DMS153 (cell line): ENCODE measurements at regions not wholly inside any gene's neighbourhood (a gene's known extent, or its start where the extent isn't known, plus 50 kb on each side); places are given as distances from the start of the nearest gene placed in this dataset.

Source experiments
- DNase-seq: peaks from one replicate; lab custom pipeline; 2025; lab: John Stamatoyannopoulos, UW

DNA sequence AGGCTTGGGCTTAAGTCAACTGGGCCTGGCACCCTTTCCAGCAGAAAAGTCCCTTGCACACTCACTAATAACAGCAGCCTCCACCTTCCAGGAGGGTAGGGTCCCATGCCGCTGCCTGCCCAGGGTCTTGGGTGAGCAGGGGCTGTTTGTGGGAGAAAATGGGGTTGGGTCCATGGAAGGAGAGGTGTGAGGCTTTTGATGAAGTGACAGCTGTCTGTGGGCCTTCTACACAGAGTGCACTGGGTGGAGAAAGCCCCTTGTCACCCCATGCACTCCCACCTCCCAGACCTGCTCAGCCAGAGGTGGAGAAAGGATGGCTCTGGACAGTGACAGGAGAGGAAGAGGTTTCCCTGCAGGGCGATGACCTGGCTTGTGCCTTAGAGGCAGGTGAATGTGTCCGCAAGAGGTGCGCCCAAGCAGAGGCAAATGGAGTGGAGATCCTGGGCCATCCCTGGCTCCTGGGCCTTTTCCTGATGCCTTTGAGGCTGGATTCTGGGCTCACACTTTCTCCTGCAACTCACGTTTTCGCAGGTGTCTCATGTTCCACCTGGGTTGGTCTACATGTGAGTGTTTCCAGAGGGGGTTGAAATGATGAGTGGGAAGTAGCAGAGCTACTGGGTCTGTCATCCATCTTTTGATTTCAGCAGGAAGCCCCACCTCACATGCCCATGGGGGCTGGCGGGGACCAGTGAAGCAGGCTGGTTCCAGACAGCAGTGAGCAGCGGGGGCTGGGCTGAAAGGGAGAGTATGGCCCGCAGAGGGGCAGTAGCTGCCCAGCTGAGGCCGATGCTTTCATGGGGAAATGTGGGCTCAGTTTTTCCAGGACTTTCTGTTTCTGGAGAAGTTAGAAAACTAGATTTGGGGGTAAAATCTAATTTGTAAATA lies 85.2 kb upstream of the PRR23E start:
- no peak for DNase-seq

DNA sequence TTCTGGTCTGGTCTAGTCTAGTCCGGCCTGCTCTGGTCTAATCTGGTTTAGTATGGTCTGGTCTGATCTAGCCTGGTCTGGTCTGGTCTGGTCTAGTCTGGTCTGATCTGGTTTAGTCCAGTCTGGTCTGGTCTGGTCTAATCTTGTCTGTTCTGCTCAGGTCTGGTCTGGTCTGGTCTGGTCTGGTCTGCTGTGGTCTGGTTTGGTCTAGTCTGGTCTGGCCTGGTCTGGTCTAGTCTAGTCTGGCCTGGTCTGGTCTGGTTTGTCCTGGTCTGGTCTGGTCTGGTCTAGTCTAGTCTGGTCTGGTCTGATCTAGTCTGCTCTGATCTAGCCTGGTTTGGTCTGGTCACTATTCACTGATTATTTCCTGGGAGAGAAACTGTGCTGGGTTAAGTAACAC lies 84.1 kb upstream of the PRR23E start:
- DNase-seq, result no peak

DNA sequence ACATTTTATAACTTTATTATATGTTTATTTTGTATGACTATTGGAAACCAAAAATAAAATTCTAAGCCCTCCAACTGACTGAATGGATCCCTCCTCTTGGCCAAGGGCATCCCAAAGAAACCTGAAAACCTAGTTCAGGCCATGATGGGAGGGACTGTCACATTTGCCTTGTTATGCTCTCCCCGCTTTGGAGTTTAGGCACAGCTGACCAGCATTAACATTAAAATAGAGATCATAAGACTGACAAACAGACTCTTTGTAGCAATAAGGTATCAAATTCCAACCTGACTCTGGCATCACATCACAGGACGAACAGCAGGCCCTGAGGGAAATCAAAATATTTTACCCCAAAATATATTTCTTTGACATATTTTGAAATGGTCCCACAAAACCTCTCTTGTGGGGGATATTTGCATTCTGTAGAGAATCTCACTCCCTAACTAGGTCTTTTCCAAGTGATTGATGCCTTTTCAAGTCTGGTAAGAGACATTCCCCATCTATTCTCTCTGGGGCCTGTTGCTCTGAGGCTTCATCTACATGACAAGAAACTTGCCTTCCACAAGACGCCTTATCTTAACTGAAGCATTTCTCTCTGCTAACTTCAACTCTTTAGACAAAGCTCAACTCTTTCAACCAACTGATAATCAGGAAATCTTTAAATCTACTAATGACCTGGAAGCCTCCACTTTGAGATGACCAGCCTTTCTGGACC lies 81.8 kb upstream of the PRR23E start:
- no peak for DNase-seq

DNA sequence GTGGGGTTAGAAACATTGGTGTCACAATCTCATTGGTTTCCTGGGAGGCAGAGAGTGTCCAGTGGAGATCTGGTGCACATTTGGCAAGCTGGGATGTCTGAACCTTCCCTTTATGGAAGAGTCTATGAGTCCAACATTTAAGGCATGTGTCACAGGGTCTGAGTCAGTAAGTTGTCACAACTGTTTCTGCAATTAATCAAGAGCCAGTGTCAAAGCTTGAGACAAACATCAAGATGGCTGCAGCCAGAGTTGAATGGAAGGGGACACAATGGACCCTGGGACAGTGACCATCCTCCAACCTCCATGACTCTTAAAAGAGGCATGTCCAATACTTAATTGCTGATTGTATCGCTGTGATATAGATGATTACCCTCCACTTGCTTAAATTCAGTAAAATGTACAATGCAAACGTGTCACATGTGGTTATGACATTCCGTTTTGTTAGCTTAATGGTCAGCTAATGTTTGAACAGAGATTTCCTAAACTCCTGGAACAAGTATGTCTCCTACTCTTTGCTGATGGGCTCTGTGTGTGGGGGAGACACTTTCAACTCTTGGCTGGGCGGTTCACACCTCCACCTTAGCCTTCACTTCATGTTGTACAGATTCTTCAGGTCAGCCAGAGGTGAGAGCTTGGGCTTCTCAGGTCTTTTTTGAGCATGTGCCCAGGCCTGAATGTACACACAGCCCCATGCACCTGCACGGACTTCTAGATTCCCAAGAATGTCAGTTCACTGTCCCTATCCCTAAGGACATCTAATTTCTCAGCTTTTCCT lies 79.9 kb upstream of the PRR23E start:
- no peak for DNase-seq

DNA sequence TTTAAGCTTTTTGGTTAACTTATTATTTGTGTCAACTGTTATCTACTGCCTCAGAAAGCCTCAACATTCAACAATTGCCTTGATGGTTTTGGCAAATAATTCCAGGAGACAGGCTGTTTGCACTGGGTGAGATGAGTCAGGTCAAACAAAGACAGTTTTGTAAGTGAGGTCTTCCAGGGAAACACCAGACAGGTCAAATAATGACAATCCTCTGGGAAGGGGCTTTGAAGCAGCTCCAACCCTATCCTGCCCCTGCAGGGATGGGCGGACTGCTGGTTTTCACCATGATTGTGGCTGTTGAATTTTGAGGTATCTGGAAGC lies 79.4 kb upstream of the PRR23E start:
- no peak for DNase-seq

DNA sequence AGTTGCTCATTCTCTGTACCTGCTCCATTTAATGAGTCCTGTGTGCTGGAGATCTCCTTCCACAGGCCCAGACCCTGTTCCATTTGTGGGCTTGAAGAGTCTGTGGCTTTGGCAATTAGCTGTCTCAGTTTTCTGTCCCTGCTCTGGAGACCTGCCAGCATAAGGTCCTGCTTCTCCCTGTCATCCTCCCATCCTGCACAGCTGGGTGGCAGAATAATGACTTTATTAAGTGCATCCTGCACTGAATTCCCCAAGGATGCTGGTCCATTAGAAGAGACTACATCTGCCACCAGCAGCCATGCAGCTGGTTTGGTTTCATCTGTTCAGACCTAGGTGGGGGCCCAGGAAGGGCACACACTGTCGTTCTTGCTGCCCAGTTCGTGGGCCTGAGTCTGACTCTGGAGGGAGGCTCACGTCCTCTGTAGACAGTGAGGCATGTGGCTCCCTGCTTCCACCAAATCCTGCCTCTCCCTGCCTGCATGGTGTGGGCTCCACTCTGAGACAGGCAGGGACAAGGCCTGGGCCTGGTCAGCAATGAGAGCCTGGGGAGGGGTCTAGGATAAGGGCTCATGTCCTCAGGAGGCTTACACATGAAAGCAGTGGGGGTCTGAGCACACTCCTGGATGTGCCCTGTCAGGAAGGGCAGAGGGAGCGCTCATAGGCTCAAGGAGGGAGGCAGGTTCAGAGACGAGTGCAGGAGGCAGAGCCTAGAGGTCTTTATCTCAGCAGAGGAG lies 78.4 kb upstream of the PRR23E start:
- DNase-seq, result peak; percentile 64

DNA sequence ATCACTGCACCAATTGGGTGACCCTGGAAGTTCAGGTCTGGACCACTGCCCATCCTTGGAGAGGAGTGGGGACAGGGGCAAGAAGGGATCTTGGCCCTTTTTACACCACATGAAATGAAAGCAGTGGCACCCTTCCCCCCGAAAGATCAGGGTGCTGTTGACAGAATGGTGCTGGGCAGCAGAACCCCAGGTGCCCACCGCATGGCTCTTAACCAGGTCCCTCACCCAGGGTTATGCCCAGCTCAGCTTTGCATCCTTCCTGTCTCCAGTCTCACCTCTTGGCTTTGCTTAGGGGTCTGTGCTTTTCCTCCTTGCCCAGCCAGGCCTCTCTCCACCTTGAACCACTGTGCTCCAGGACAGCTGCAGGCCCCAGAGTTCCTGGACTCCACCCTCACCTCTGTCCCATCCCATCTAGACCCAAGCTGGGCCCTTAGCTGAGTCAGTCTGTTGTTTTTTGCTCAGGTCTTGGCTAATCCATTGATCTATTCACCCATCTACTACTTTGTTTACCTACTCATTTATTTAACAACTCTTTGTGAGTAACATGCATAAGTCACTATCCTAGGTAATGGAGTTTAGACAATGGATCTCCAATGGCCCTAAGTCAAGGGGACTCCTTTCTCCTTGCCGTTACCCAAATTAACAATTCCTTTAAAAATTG lies 77.1 kb upstream of the PRR23E start:
- no peak for DNase-seq

DNA sequence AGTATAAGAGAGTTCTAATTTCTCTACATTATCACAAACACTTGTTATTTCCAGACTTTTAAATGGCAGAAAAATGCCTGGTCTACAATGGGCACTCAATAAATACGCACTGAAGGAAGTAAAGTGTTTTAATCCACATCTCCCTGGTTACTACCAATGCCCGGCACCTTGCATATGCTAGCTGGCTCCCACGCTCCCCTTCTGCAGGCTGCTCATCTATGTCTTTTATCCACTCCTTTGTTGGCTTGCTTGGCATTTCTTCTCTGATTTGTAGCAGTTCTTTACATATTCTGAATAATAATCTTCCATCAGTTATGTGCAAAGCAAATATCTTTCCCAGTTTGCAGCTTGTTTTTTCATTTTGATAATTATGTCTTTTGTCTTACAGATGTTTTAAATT lies 74.6 kb upstream of the PRR23E start:
- DNase-seq, result no peak

DNA sequence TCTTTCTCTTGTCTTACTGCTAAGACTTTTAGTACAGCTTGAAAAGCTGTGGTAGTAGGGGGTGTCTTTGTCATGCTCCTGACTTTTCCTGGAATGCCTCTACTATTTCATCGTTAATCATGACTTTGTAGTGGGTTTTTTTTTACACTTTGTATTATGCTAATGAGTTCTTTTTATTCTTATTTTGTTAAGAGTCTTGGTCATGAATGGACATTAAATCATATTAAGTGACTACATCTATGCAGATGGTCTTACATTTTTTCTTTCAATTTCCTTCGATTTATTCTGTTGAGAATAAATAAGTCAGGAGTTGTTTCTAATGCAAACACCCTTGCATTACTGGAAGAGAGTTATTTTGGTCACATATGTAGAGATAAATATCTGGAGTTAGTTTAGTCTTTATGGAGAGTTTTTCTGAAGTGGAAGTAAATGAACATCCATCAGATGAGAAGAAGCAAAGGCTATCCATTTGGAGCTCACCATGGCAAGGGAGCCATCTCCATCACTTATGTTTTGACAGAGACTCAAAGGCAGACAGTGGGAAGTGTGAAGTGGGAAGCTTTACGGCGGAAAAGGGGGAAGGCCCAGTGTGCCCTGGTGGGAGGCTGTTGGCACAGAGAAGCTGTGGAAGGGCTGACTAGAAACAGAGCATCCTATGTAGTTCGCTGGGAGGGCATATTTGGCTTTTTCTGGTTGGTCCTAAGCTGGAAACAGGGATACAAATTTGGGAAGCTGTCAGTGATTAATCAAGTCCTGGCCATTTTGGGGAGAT lies 73.1 kb upstream of the PRR23E start:
- no peak for DNase-seq

DNA sequence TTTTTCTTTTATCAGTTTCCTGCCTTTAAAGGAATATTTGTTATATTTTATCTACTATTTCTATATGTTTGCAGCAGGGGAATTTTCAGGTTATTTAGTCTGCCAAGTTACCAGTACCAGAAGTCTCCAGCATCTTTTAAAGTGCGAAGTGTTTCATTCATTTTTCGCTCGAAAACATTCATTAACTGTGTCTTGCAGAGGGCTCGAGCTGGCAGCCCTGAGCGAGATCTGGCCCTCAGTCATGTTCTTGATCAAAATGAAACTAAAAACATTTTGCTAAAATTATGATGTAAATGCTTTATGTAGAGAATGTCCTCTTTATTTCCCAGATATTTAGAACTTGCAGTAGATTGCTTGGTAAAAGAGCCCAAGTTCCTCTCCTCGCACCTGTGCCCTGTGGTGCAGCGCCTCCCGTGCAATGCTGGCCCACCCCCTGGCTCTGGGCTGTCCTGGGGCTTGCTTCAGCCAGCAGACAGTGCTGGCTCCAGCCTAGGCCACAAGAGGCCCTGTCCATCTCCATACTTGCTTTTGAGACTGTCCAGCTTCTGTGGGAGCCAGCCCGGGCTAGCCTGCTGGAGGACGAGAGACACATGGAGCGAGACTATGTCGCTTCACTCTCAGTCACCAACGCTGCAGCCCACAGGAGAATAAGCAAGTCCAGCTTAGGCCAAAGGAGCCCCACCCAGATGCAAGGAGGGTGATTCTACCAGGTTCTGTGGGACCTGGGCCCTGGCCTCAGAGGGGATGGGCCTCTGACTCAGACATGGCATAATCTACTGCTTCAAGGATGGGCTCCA lies 71.9 kb upstream of the PRR23E start:
- no peak for DNase-seq

DNA sequence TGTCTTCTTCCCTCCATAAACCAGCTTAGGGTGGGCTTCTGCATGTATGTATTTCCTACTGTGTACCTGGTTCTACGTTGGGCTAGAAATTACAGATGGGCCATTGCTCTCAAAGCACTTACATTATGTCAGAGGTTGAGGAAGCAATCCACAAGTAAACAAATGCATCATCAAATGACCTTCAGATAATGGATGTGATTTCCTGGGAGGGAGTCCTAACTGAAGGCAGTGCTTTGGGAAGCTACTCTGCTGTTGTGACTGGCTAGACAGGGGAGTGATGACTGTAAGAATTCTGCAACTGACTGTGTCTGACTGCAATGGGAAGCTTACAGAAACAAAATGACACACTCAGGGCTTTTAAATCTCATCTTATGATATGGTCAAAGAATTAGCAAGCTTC lies 71.0 kb upstream of the PRR23E start:
- peak; percentile 45 for DNase-seq

DNA sequence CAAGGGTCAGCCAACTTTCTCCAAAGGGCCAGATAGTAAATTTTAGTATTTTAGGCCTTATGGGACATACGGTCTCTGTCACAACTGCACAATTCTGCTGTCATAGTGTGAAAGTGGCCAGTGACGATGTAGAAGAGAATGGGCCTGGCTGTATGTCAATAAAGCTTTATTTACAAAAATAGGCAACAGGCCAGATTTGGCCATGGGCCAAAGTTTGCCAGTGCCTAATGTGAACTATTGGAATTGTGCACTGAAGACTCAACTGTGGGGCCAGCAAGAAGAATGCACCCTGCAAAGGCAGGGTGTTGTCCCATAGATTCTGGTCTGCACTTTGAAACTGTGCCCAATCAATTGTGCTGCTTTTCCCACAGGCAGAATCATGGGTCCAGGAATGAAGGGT lies 69.4 kb upstream of the PRR23E start:
- no peak for DNase-seq

DNA sequence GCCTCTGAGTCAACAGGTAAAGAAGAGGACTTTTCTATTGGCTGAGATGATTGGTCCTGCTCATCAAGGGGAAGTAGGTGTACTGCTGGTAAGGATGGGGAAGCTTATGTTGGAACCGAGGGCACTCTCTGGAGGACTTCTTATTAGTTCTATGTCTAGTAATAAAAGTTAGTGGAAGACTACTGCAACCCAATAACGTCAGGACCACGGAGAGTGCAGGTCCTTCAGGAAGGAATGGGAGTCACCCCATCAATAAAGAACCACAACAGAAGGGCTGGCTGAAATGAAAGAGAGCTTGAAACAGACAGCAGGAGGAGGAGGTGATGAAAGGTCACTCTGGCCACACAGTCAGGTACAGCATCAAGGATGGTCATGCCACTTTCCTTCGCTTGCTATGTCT lies 68.8 kb upstream of the PRR23E start:
- DNase-seq, result no peak

DNA sequence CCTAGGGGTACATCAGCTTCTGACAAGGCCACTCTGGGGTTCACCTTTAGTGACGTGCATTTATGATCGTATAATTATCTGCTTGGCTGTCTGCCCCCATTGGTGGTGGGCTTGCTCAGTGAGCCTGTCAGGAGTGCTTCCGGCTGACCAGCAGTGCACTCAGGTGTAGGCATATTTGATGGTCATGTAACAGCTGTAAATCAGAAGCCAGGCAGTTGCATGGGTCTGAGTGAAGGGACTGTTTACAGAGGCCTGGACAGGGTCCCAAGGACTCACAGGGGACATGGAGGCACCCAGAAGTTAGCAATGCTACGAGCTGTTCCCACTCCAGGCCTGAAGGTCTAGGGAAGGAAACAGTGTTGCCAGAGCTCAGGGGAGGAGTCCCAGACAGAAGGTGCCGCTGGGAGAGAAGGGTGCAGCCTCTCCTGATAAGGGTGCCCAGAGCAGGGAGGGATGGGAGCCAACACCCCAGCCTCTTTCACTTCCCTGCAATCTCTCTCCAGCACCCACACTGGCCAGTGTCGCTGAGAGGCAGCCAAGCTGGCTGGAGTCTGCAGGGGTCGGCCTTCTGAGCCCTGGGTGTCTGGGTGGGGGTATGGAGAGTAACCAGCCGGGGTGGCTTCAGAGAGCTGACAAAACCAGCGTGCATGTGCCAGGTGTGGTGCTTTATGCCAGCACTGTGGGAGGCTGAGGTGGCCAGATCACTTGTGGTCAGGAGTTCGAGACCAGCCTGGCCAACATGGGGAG lies 61.3 kb upstream of the PRR23E start:
- no peak for DNase-seq

DNA sequence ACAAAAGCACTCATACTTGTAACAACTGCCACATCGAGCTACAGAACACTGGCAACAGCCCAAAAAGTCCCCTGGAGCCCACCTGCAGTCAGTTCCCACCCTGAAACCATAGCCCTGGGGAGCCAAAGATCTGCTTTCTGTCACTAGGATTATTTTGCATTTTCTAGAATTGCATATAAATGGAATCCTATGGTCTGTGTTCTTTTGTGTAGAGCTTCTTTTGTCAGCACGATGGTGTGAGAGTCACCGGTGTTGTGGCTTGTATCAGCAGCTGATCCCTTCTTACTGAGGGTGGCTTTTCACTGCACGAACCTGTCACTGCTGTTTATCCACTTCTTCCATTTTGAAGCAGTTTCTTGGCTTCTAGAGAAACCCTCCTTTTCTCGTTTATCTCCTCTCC lies 60.1 kb upstream of the PRR23E start:
- no peak for DNase-seq

DNA sequence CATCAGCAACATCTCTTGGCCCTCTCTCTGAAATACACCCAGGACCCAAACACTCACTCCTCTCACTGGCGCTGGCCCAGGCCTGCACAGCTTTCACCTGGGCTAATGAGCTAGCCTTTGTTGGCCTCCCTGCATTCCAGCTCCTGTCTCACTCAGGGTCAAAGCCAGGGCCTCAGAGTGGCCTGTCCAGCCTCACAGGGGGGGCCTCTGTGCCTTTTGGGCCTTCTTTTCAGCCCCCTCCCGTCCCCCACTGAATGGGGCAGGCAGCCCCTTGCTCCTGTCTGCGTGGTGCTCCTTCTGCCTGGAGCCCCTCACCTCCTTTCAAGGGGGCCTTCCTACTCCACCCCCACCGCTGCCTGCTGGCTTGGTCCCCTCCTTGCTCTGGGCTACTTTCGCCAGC lies 59.0 kb upstream of the PRR23E start:
- no peak for DNase-seq

DNA sequence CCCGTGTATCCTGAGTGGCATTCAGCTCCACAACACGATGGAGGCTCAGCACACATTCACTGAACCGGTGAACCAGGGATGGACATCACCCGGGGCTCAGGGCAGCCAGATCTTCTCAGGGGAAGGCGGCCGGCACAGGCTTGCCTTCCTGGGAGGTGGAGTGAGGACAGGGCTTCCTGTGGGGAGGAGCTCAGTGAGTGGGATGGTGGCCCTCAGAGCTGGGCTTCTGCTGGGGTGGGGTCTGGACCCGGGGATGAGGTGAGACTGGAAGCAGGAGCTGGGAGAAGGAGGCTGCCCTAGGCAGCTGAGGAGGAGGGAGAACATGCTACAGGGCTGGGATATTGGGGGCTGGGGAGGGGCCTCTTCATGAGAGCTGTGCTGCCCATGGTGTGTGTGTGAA lies 58.5 kb upstream of the PRR23E start:
- no peak for DNase-seq

DNA sequence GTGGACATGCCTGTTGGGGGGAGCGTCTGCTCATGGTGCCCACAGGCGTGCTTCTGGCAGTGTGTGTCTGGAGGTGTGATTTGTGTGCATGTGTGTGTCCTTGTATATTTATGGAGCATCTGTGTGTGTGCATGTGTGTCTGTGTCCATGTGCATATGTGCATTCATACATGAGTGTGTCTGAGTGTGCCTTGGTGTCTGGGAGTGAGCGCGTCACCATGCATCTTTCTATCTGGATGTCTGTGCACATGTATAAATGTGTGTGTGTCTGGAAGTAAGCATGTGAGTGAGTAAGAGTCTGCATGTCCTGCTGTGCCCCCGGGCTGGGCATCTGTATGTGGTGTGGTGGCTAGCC lies 58.1 kb upstream of the PRR23E start:
- no peak for DNase-seq

DNA sequence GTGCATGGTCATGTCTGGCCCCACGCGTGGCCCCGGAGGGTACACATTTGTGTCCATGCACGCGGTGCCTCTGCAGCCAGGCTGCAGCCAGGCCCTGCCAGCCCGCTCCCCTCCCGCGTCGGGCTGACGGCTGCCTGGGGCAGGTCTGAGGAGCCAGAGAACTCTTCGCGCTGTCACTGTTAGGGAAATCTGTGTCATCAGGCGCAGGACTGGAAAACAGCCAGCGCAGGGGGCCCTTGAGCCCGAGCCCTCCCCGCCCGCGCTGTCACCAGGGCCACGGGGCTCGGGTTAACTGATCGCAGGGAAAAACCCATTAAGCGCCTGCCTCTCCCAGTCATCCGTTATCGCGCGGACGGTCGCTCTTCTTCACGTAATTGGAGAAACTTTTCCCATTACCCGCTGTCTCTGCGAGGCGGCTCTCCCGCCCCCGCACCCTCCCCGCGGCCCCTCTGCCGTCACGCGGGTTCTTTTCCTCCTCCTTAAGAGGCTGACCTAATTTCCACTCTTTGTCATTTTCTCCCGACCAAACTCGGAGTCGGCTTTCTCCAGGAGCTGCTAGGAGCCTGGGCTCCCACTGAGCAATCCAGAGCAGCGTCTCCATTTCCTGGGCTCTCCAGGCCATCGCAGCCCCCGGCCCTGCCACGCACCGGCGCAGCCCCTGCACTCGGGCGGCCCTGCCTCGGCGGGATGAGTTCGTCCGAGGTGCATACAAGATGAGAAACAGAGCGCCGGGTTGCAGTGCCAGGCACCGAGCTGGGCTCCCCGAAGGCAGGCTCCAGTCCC lies 57.5 kb upstream of the PRR23E start:
- peak; percentile 26 for DNase-seq
